Fibroblast of peridontal ligament (primary cell): ENCODE measurements at regions not wholly inside any gene's neighbourhood (a gene's known extent, or its start where the extent isn't known, plus 50 kb on each side); places are given as distances from the start of the nearest gene placed in this dataset.

Experiments
- DNase-seq: peaks from one replicate; pipeline ENCODE4 v3.0.0-alpha.2; 2010; ENCODE audit errors: extremely low read depth

GRCh38 chr5:158302029-158302428, 443.1 kb upstream of the CLINT1 start:
- no peak for DNase-seq

- peak; percentile 65 for DNase-seq
These were observed 442.2 kb upstream of the CLINT1 start for GRCh38 chr5:158301186-158301585.

- no peak for DNase-seq
These were observed 441.3 kb upstream of the CLINT1 start for GRCh38 chr5:158300256-158300655.

- DNase-seq, result no peak
These were observed 438.1 kb upstream of the CLINT1 start for GRCh38 chr5:158297002-158297527.

- DNase-seq, result no peak
These were observed 435.8 kb upstream of the CLINT1 start for GRCh38 chr5:158294701-158295100.

DNA sequence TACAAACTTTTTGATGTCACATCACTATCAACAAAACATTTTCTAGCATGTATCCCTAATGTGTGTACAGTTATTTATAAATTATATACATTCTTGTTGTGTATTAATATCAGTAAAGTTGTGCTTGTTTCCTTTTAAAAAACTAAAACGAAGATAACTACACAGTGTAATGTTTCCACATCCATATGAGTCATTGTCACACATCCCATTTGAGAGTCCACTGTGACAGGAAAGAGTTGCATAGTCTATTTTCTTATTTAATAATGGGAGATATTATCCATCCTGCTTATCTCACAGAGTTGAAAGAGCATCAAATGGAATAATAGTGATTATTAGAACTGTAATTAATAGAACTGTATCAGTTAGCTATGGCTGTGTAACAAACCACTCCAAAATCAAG, 434.0 kb upstream of the CLINT1 start:
- DNase-seq, result no peak

- no peak for DNase-seq
These were observed 431.0 kb upstream of the CLINT1 start for GRCh38 chr5:158289967-158290366.

GRCh38 chr5:158288272-158288657, 429.3 kb upstream of the CLINT1 start:
- DNase-seq, result peak; percentile 19

DNA sequence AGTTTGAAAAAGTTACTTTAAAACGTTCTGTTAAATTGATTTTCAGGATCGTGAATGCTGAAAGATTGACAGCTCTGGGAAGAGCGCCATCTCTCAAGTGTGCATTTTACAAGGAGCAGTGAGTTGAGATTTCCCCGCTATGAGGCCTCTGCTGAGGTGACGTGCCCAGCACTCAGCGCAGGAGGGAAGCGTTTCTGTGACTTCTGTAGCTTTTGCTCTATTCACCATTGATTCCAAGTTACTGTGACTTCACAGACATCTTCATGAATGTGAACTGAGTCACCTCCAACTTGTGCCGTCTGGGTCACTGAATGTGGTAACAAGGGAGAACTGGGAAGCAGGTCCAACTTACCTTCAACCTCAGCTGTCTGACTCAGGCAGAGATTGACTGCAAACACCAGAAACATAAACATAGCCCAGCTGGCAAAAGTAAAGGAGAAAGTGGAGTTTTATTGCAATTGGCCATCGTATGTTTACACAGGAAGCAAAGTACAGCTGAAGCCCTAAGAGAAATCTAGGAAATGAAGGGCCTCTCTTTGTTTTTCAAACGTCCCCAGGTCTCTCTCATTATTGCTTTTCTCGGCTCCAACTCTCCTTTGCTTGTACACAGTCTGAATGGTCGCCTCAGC, 428.8 kb upstream of the CLINT1 start:
- DNase-seq, result peak; percentile 62

DNA sequence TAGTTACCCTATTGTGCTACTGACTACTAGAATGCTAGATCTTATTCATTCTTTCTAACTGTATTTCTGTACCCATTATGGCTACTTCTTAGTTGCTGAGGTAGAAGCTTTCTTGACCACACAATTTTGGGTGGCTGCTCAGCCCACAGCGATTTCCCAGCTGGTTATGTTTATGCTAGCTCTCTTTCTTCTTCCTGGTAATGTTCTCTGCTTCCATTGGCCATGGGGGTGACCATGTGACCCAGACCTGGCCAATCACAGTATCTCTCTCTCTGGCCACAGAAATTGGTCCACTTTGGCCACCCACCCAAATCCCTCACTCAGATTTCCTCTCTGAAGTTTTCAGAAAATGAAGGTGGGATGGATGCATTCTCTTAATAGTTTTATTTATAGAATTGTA, 427.9 kb upstream of the CLINT1 start:
- no peak for DNase-seq

DNA sequence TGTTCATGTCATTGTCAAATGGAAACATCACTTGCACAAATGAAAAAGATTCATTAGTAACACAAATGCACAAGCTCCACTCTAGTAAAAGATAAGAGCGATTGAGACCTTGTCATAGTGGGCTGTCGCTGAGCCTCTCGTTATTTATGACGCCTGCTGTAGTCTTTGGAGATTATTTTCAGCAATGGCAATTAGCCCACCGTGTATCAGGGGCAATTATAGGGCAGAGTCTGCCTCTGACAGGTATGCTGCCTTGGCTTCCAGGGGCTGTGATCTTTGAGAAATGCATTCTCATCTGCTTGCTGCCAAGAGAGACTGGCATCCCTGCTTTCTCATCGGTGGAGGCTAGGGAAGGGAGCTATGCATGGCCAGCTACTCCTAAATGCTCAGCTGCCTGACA, 426.8 kb upstream of the CLINT1 start:
- no peak for DNase-seq

- DNase-seq, result no peak
These were observed 425.3 kb upstream of the CLINT1 start for GRCh38 chr5:158284242-158284641.

GRCh38 chr5:158283397-158283796, 424.5 kb upstream of the CLINT1 start:
- DNase-seq, result no peak

- DNase-seq, result no peak
These were observed 419.4 kb upstream of the CLINT1 start for GRCh38 chr5:158278216-158278925.

DNA sequence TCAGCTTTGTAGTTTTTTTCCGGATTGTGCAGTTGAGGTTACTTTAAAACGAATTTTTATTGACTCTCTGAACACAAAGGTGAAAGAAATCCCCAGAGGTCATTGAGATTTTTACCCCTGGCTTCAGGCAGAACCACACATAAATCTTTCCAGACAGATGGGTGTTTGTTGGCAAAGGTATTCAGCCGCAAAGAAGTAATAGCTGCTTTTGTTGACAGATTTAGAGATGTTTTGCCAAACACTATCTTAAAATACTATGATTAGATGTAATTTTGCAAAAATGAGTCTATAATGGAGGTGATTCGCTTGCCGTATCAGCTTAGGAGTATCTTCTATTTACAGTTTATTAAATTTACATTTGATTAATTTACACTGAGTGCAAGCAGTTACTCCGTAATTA, 418.3 kb upstream of the CLINT1 start:
- DNase-seq, result no peak

GRCh38 chr5:158276692-158277091, 417.7 kb upstream of the CLINT1 start:
- no peak for DNase-seq

DNA sequence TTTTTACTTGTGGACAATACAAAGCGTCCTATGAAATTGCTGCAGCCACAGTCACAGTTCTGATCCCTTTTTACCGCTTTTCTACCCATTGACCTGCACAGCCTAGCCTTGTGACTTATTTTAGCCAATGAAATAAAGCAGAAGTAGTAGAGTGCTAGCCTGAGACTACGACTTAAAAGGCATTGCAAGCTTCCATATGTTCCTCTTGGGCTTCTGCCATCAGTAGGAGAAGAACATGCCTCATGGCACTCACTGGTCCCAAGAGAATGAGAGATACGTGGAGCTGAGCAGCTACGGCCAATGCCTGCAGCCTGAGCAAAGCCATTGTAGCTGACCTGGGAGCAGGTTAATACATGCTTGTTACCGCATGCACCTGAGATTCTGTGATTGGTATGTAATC, 416.6 kb upstream of the CLINT1 start:
- DNase-seq, result no peak

DNA sequence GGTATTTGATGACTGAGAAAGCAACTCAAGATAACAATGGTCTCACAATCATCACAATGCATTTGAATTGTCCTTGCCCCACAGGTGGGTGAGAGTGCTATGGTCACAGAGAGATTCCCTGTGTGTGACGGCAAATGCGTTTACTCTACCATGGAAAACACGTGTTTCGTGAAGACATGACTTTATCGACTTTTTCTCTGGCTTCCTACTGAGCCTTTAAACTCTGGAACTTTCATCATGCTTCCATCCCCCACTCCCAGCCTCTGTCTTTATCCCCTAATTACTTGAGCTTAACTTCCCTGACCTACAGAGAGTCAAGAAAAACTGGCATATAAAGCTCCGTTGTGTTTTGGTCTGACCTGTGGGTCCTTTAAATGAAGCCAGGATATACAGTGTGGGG, 414.1 kb upstream of the CLINT1 start:
- no peak for DNase-seq

- no peak for DNase-seq
These were observed 413.5 kb upstream of the CLINT1 start for GRCh38 chr5:158272409-158272808.

GRCh38 chr5:158270996-158271554, 412.1 kb upstream of the CLINT1 start:
- no peak for DNase-seq

- DNase-seq, result no peak
These were observed 409.3 kb upstream of the CLINT1 start for GRCh38 chr5:158268286-158268685.

DNA sequence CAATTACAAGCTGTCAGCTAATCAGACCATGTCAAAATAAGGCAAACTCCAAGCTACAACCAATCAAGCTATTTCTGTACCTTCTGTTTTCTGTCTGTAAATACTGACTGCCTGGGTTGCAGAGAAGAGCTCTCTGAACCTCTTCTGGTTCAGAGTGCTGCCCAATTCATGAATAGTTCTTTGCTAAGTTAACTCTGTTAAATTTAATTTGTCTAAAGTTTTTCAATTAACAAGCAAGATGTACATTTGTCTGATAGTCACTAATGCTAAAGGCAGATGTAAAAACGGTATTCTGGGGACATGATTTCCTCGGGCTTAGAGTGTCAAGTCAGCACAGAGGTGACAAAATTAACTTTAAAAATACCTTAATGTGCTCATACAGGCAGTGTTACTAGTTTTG, 408.3 kb upstream of the CLINT1 start:
- no peak for DNase-seq
